GM12892 (cell line): ENCODE measurements at regions not wholly inside any gene's neighbourhood (a gene's known extent, or its start where the extent isn't known, plus 50 kb on each side); places are given as distances from the start of the nearest gene placed in this dataset.

Experiments
- DNase-seq: peaks from one replicate; pipeline ENCODE4 v3.0.0; 2011; ENCODE audit not compliant: insufficient read length
- FAIRE-seq: peaks from 2 replicates; lab custom pipeline; 2011; peaks lifted over from hg19 to GRCh38; lab: Jason Lieb, UNC
- POLR2A ChIP-seq: IDR thresholded peaks from 2 replicates; pipeline ENCODE4 v1.6.1; 2011; ENCODE audit warnings: low read depth, low read length, control low read depth
- POLR2AphosphoS5 ChIP-seq: IDR thresholded peaks from 2 replicates; pipeline ENCODE4 v1.6.1; 2011; ENCODE audit warnings: low read depth, low read length, control low read depth
- TAF1 ChIP-seq: IDR thresholded peaks from 2 replicates; pipeline ENCODE4 v1.6.1; 2011; ENCODE audit warnings: low read depth, mild to moderate bottlenecking, control low read depth, low read length, borderline replicate concordance

DNA sequence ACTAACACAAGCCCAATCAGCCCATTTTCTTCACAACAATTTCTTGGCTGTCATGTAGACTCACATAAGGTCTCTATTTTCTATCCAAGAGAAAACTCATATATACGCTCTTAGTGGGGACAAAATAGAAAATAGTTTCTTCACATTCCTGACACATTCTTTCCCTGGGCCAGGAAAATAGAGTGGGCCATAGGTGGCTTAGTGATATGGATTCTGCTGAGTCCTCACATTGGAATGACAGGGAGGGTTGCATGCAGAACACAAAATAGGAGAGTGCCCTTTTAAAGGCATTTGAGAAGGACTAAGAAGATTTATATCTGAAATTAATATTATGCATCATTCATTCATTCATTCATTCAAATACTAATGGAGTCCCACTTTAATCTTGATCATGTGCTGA lies 207.7 kb downstream of the LYPLAL1 start:
- FAIRE-seq = no peak
- no peak for DNase-seq
- TF ChIP-seq POLR2AphosphoS5 = no peak

DNA sequence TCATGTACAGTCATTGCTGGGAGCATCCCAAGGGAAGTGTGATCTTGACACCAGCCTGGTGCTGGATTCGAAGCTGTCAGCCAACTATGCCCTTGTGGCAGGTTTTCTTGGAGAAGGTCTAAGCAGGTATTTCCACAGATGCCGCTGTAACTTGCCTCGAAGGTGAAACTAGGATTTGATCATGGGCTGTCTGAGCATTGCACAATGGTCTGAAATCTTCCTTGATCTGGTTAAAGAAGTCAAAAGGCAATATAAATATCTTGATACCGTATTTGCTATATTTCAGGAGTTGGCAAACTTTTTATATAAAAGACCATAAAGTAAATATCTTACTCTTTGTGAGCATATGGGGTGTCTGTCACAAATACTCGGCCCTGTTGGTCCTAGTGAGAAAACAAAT lies 206.8 kb downstream of the LYPLAL1 start:
- no peak for DNase-seq
- FAIRE-seq = no peak
- TF ChIP-seq POLR2AphosphoS5 (no peak), POLR2A (no peak), TAF1 (no peak)

DNA sequence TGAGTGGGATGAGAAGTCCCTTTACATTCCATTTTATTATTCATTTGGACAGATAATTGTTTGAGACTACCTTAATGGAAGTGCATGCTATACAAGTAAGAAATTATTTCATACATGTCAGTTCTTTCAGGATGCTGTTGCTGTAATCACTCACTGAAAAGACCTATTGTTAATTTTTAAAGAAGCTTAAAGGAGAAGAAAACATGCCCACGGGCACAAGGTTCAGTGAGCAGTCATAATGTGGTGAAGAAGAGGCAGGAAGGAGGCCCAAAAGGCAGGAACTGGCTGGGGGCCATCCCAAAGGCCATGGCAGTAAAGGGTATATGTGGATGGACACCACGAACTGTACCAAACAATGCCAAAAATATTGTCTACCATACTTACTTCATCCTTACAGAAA lies 206.0 kb downstream of the LYPLAL1 start:
- DNase-seq (no peak), FAIRE-seq (no peak)
- TF ChIP-seq POLR2A (no peak), POLR2AphosphoS5 (no peak), TAF1 (no peak)

DNA sequence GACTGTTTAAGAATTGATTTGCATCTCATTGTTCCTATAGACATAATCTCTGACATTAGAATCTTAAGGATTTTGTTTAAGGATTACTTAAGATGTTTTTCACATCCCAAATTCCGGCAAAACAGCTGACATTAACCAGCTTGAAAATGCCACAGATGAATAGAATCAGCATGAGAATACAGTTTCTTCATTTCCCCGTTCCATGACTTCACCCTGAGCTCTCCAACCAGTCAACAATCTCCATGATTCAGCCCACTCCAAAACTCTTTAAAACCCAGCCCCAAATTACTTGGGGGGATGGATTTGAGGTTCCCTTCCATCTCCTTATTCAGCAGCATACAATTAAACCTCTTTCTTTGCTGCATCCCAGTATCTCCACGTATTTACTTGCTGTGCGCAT lies 201.0 kb downstream of the LYPLAL1 start:
- no peak for FAIRE-seq
- DNase-seq = no peak

DNA sequence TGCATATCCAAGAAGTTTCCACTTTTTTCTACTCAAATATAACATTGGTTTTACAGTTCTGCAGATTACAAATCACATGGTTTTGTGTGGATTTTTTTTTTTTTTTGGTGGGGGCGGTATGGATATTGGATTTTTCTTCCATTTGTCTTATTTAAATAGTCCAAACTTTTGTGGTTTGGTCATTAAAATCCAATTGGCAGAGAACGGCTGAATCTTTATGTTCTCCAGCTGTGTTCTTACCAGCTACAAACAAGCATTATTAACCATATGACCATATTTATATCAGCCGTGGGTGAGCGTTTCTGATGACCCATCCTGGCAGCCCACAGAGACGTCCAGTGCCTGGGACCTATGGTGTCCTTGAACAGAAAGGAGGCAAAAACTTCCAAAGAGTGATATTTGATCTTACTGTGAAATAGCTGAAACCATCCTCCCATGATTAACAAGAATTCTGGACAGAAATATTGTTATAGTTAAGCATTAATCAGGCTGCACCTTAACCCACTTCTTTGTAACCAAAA lies 200.4 kb downstream of the LYPLAL1 start:
- no peak for TF ChIP-seq TAF1
- no peak for TF ChIP-seq POLR2A
- TF ChIP-seq POLR2AphosphoS5 = no peak
- FAIRE-seq (no peak), DNase-seq (no peak)

More for the DNA sequence above, 201.0 kb downstream of the LYPLAL1 start:
- TF ChIP-seq POLR2A = no peak
- no peak for TF ChIP-seq POLR2AphosphoS5
- TF ChIP-seq TAF1 = no peak

DNA sequence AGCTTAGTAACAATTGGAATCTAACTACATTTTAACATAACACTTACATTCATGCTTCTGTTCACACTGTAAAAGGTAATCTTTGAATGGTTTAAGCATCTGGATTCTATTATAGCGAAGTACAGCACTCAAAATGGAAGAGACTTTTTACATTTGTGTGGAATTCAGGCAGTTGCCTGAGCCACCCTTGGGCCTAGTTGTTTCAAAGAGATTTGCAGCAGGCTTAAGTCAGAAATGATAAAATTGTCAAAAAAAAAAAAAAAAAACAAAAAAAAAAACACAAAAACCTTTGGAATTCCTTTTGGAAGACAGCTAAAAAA lies 199.9 kb downstream of the LYPLAL1 start:
- DNase-seq (no peak), FAIRE-seq (no peak)
- TF ChIP-seq TAF1 (no peak), POLR2AphosphoS5 (no peak), POLR2A (no peak)

DNA sequence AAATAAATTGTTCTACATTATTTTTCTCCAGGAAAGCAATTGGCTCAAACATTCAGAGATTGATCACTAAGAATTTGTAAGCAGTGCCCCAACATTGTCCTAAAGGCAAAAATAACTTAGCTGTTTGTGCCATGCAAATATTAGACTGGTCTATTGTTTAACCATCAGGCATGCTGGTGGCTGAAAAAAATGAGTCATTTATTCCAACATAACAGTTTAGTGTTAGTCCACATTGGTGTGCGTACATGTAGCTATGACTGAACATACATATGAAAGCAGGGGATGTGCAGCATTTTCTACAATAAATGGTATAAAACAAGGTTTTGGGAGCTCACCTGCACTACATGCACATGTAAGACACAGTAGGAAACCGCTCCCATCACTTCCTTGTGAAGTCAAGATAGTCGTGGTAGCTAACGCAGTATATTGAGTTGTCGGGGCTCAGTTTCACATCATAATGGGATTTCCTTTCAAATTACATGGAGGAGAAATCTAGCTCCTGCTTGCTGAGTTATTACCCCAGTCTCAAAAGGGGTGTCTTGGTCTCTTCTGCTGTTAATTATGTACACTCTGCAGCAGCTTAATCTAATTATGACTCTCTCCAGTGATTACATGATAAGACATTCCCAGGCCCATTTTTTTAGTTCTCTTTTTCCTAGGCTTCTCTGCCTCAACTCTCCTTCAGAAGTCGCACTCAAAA lies 199.4 kb downstream of the LYPLAL1 start:
- DNase-seq (no peak), FAIRE-seq (no peak)
- TF ChIP-seq POLR2A (no peak), POLR2AphosphoS5 (no peak), TAF1 (no peak)

DNA sequence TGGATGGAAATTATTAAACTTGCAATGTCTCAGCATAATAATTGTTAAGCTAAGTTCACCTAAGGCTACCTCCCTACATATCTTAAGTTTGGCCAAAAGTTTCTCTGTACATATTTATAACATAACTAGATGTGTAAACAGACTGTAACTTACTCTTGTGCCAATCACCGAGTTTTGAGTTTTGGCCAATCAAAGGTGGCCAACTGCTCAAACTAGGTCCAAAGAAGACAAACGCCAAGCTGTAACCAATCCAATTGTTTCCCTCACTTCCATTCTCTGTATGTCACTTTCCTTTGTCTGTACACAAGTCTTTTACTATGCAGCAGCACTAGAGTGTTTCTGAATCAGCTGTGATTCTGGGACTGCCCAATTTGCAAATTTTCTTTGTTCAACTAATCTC lies 197.8 kb downstream of the LYPLAL1 start:
- FAIRE-seq (no peak), DNase-seq (no peak)

DNA sequence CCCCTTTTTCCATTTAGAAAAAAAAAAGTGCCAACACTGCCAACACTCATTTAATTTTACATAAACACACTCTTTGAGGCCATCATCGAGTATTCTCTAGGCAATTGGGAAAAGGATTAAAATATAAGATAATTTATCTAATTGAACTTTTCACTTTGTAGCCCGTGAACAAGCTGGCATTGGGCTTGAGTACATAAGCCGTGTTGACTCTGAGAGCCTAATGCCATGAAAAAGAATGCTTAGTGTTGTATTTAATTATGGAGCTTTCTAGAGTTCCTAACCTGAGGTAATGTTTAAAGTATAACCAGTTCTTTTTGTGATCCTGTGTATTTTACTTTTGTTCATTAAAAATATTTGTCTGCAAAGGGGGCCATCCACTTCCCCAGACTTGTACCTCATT lies 193.8 kb downstream of the LYPLAL1 start:
- FAIRE-seq = no peak
- no peak for TF ChIP-seq POLR2A
- no peak for TF ChIP-seq POLR2AphosphoS5
- no peak for TF ChIP-seq TAF1
- no peak for DNase-seq

More for the DNA sequence above, 197.8 kb downstream of the LYPLAL1 start:
- TF ChIP-seq POLR2A (no peak), POLR2AphosphoS5 (no peak), TAF1 (no peak)

DNA sequence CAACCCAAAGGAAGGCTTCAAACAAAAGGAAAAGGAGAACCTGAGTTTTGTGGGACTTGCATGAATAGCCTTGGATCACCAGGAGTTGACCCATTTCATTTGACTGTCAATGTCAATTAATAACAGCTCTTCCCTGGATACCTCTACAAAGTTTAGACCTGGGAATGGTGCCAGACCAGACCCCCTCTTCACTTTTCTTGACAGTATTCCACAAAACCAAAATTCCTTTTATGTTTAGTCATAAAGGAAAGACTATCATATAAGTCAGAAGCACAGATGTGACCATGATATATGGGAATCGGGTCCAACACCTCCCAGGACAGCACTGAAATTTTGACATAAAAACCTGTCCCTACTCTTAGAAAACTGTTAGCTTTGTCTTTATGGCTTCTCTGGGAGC lies 191.8 kb downstream of the LYPLAL1 start:
- FAIRE-seq = no peak
- TF ChIP-seq POLR2AphosphoS5 (no peak), POLR2A (no peak), TAF1 (no peak)
- DNase-seq = no peak

DNA sequence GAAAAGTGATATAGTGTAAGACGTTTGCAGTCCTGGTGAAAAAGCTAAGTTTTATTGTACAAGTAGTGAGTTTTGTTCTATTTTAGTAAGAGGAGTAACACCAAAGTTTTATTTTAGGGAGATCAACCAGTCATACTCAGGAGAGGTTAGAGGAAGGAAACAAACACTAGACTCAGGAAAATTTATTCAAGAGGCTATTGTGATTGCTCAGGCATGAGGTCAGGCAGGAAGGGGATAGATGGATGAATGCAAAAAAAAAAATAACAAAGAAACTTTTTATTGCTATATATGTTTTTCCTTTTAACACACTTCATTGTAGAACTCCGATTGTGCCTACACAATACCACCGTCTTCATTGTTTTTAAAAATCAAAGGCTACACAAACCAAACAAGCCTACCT lies 189.0 kb downstream of the LYPLAL1 start:
- no peak for DNase-seq
- FAIRE-seq = no peak

DNA sequence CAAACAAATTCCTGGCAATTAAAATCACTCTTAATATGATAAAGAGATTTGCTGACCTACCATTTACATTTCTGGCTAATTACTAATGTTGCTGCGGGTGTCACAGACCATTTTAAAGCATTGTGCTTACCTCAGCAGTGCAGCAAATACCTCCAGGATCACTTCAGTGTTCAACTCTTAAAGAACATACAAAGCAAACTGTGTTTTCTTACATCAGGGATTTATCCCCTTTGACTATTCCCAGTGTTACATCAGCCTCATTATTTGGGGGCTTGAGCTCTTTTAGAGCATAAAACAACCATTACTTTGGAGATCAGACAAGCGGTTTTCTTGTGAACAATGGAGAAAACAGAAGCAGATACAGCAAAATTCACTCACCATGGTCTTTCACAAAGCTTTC lies 185.4 kb downstream of the LYPLAL1 start:
- TF ChIP-seq POLR2AphosphoS5 (no peak), TAF1 (no peak), POLR2A (no peak)
- DNase-seq (no peak), FAIRE-seq (no peak)

More for the DNA sequence above, 189.0 kb downstream of the LYPLAL1 start:
- TF ChIP-seq POLR2AphosphoS5 (no peak), POLR2A (no peak), TAF1 (no peak)

DNA sequence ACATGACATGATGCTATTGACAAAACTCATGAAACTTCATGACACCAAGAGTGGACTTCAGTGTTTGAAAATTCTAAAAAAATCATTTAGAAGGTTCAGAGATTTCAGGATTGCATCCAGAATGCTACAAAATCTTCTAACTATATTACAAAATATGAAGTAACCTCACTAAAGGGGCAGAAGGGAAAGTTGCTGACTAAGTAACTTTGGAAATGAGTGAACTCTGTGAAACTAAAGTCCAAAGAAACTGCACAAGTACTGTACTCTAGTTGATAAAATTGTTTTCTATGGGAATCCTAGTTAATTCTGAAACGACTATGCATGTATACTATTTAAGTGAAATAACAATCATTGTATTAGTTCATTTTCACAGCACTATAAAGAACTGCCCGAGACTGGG lies 184.4 kb downstream of the LYPLAL1 start:
- no peak for TF ChIP-seq TAF1
- TF ChIP-seq POLR2A = no peak
- no peak for TF ChIP-seq POLR2AphosphoS5
- FAIRE-seq (no peak), DNase-seq (no peak)
